GM19351 (cell line): ENCODE measurements at regions not wholly inside any gene's neighbourhood (a gene's known extent, or its start where the extent isn't known, plus 50 kb on each side); places are given as distances from the start of the nearest gene placed in this dataset.
"Not testable (repeated sequence)": the region's sequence is repeated elsewhere in the genome, so short reads cannot be mapped to it uniquely, and the experiment has no call there.

Experiments
- ATAC-seq: cut with Tn5 transposase; IDR thresholded peaks from one replicate; pipeline ENCODE4 v1.9.1; 2021; ENCODE audit warnings: mild to moderate bottlenecking, moderate library complexity; ENCODE audit not compliant: unreplicated experiment

GRCh38 chr6:158920311-158920905, 79.6 kb downstream of the RSPH3 start:
- no peak for ATAC-seq

- ATAC-seq: no peak
Measured at GRCh38 chr6:158919865-158920264, 80.1 kb downstream of the RSPH3 start.

- ATAC-seq: no peak
Measured at GRCh38 chr6:158916617-158917016, 83.4 kb downstream of the RSPH3 start.

- no peak for ATAC-seq
Measured at GRCh38 chr6:158914923-158915322, 85.1 kb downstream of the RSPH3 start.

- ATAC-seq: no peak
Measured at GRCh38 chr6:158913580-158913979, 86.4 kb downstream of the RSPH3 start.

GRCh38 chr6:158912655-158913054, 87.3 kb downstream of the RSPH3 start:
- no peak for ATAC-seq

GRCh38 chr6:158911746-158912480, 88.1 kb downstream of the RSPH3 start:
- ATAC-seq: peak; percentile 41

GRCh38 chr6:158910484-158911440, 89.2 kb downstream of the RSPH3 start:
- ATAC-seq: peak; percentile 71

- no peak for ATAC-seq
Measured at GRCh38 chr6:158909938-158910337, 90.1 kb downstream of the RSPH3 start.

- no peak for ATAC-seq
Measured at GRCh38 chr6:158908606-158909005, 89.4 kb upstream of the EZR start.

GRCh38 chr6:158907931-158908330, 88.8 kb upstream of the EZR start:
- ATAC-seq: no peak

GRCh38 chr6:158906926-158907325, 87.8 kb upstream of the EZR start:
- no peak for ATAC-seq

- no peak for ATAC-seq
Measured at GRCh38 chr6:158905277-158905676, 86.1 kb upstream of the EZR start.

GRCh38 chr6:158903801-158904200, 84.6 kb upstream of the EZR start:
- no peak for ATAC-seq

GRCh38 chr6:158900663-158901312, 81.6 kb upstream of the EZR start:
- no peak for ATAC-seq

- ATAC-seq: no peak
Measured at GRCh38 chr6:158897236-158897635, 78.1 kb upstream of the EZR start.

- ATAC-seq: no peak
Measured at GRCh38 chr6:158895661-158896060, 76.5 kb upstream of the EZR start.

- ATAC-seq: no peak
Measured at GRCh38 chr6:158894193-158894592, 75.0 kb upstream of the EZR start.

GRCh38 chr6:158892266-158892665, 73.1 kb upstream of the EZR start:
- ATAC-seq: no peak

GRCh38 chr6:158891560-158891959, 72.4 kb upstream of the EZR start:
- ATAC-seq: not testable (repeated sequence)

- not testable (repeated sequence) for ATAC-seq
Measured at GRCh38 chr6:158888171-158888570, 69.0 kb upstream of the EZR start.
